ENCODE measurements at regions not wholly inside any gene's neighbourhood (a gene's known extent, or its start where the extent isn't known, plus 50 kb on each side); places are given as distances from the start of the nearest gene placed in this dataset.

GRCh38 chr5:67612961-67613360, 416.4 kb upstream of the CD180 start:
- no peaks in the 10 kb centered on the region for H3K4me1 ChIP-seq (ENCODE audit: control insufficient read depth in 1 of 2, insufficient read depth in 2 of 2, low read depth in 1 of 2, low read length in 1 of 2)
- DNase-seq, result no peak
- TF ChIP-seq FOSL2 (IDR thresholded peaks at IDR 0.05; ENCODE audit: borderline replicate concordance, low read depth) (no peak), YY1 (IDR thresholded peaks at IDR 0.05; ENCODE audit: low read depth) (no peak), USF2 (IDR thresholded peaks at IDR 0.05; ENCODE audit: borderline replicate concordance, low read depth, low read length) (no peak)
- no peaks in the 10 kb centered on the region for H4K20me1 ChIP-seq (ENCODE audit: insufficient read depth)
- CTCF ChIA-PET, result no interaction called here
- no peaks in the 10 kb centered on the region for H3K27me3 ChIP-seq (ENCODE audit: insufficient read depth)
- no peaks in the 10 kb centered on the region for H3K36me3 ChIP-seq (replicated peaks in 1 of 2; ENCODE audit: control insufficient read depth in 1 of 2, insufficient read depth in 2 of 2, low read length in 1 of 2)
- POLR2A ChIA-PET, result no interaction called here
- H3K9me2 ChIP-seq, result no peaks in the 10 kb centered on the region
- WGBS (ENCODE audit: low lambda C conversion rate), result 45% methylated on average over 4 of the region's 4 CpGs
- H3K4me3 ChIP-seq (ENCODE audit: low read depth in 2 of 2, low read length in 1 of 2), result no peak overlapping the region
- no peaks in the 10 kb centered on the region for H3K9me3 ChIP-seq
- H3K27ac ChIP-seq (ENCODE audit: low read depth in 2 of 2, low read length in 1 of 2), result no peak overlapping the region
- H3K4me2 ChIP-seq, result no peak overlapping the region
- no peak overlapping the region for H3K9ac ChIP-seq
- no peak overlapping the region for H2AFZ ChIP-seq (ENCODE audit: low read depth)
- H3K79me2 ChIP-seq (ENCODE audit: insufficient read depth), result no peaks in the 10 kb centered on the region
- H3F3A ChIP-seq (replicated peaks; ENCODE audit: insufficient read depth), result no peaks in the 10 kb centered on the region

- H4K20me1 ChIP-seq (ENCODE audit: insufficient read depth), result no peaks in the 10 kb centered on the region
- TF ChIP-seq ZBTB33 (IDR thresholded peaks at IDR 0.05; ENCODE audit: borderline replicate concordance, low read depth) (no peak), JUND (IDR thresholded peaks at IDR 0.05) (no peak), NFIC (IDR thresholded peaks at IDR 0.05; ENCODE audit: borderline replicate concordance) (no peak)
- no peak overlapping the region for H3K27ac ChIP-seq (ENCODE audit: low read depth in 2 of 2, low read length in 1 of 2)
- ChIA-PET POLR2A (no interaction called here), CTCF (interaction anchor here (1.1 kb wide), 1 partner anchor 642 kb away, joined by 3 read pairs; no protein-coding TSS in a partner anchor)
- WGBS (ENCODE audit: low lambda C conversion rate), result 71% methylated on average over 6 of the region's 6 CpGs
- no peaks in the 10 kb centered on the region for H3K79me2 ChIP-seq (ENCODE audit: insufficient read depth)
- H3K4me2 ChIP-seq, result no peak overlapping the region
- no peaks in the 10 kb centered on the region for H3K4me1 ChIP-seq (ENCODE audit: control insufficient read depth in 1 of 2, insufficient read depth in 2 of 2, low read depth in 1 of 2, low read length in 1 of 2)
- H3K4me3 ChIP-seq (ENCODE audit: low read depth in 2 of 2, low read length in 1 of 2), result no peak overlapping the region
- no peak overlapping the region for H2AFZ ChIP-seq (ENCODE audit: low read depth)
- H3K9ac ChIP-seq, result no peak overlapping the region
- no peaks in the 10 kb centered on the region for H3K9me2 ChIP-seq
- no peak for DNase-seq
- no peaks in the 10 kb centered on the region for H3K27me3 ChIP-seq (ENCODE audit: insufficient read depth)
- H3F3A ChIP-seq (replicated peaks; ENCODE audit: insufficient read depth), result no peaks in the 10 kb centered on the region
- H3K9me3 ChIP-seq, result no peaks in the 10 kb centered on the region
- no peaks in the 10 kb centered on the region for H3K36me3 ChIP-seq (replicated peaks in 1 of 2; ENCODE audit: control insufficient read depth in 1 of 2, insufficient read depth in 2 of 2, low read length in 1 of 2)
These were observed 413.8 kb upstream of the CD180 start for GRCh38 chr5:67610186-67610912.

- no peaks in the 10 kb centered on the region for H3K9me3 ChIP-seq
These were observed 411.4 kb upstream of the CD180 start for GRCh38 chr5:67607958-67608357.

More at GRCh38 chr5:67607958-67608357, 411.4 kb upstream of the CD180 start:
- no peak overlapping the region for H3K9ac ChIP-seq
- H3F3A ChIP-seq (replicated peaks; ENCODE audit: insufficient read depth), result no peaks in the 10 kb centered on the region
- POLR2A ChIA-PET, result no interaction called here
- no peaks in the 10 kb centered on the region for H3K9me2 ChIP-seq
- TF ChIP-seq IRF3 (IDR thresholded peaks at IDR 0.05; ENCODE audit: low read depth, low read length) (no peak), MEF2A (IDR thresholded peaks at IDR 0.05; ENCODE audit: borderline replicate concordance, low read depth) (no peak), SIN3A (IDR thresholded peaks at IDR 0.05; ENCODE audit: borderline replicate concordance, low read depth, low read length) (no peak), GABPA (IDR thresholded peaks at IDR 0.05; ENCODE audit: low read depth) (no peak), JUND (IDR thresholded peaks at IDR 0.05) (no peak), RAD21 (IDR thresholded peaks at IDR 0.05; ENCODE audit: low read length) (no peak), FOXJ3 (CRISPR knock-in tag; IDR thresholded peaks at IDR 0.05) (no peak)
- H3K79me2 ChIP-seq (ENCODE audit: insufficient read depth), result no peaks in the 10 kb centered on the region
- no peaks in the 10 kb centered on the region for H3K36me3 ChIP-seq (replicated peaks in 1 of 2; ENCODE audit: control insufficient read depth in 1 of 2, insufficient read depth in 2 of 2, low read length in 1 of 2)
- no peak overlapping the region for H2AFZ ChIP-seq (ENCODE audit: low read depth)
- no peak overlapping the region for H3K27ac ChIP-seq (ENCODE audit: low read depth in 2 of 2, low read length in 1 of 2)
- CTCF ChIA-PET, result no interaction called here
- H3K27me3 ChIP-seq (ENCODE audit: insufficient read depth), result no peaks in the 10 kb centered on the region
- WGBS (ENCODE audit: low lambda C conversion rate), result 37% methylated on average over 5 of the region's 5 CpGs
- DNase-seq, result no peak
- no peak overlapping the region for H3K4me3 ChIP-seq (ENCODE audit: low read depth in 2 of 2, low read length in 1 of 2)
- no peak overlapping the region for H3K4me2 ChIP-seq
- no peaks in the 10 kb centered on the region for H4K20me1 ChIP-seq (ENCODE audit: insufficient read depth)
- no peaks in the 10 kb centered on the region for H3K4me1 ChIP-seq (ENCODE audit: control insufficient read depth in 1 of 2, insufficient read depth in 2 of 2, low read depth in 1 of 2, low read length in 1 of 2)
